ENCODE measurements at regions not wholly inside any gene's neighbourhood (a gene's known extent, or its start where the extent isn't known, plus 50 kb on each side); places are given as distances from the start of the nearest gene placed in this dataset.

- no peak for DNase-seq
- intact Hi-C loops (cut with DNase I): no loop called here
- no peaks in the 10 kb centered on the region for H3K27me3 ChIP-seq
- H3K4me3 ChIP-seq: no peak overlapping the region
- no peaks in the 10 kb centered on the region for H3K36me3 ChIP-seq (replicated peaks in 1 of 2)
- H3K27ac ChIP-seq: no peak overlapping the region
- H3K9me3 ChIP-seq (replicated peaks in 1 of 3): no peaks in the 10 kb centered on the region
- H3K4me1 ChIP-seq (replicated peaks in 1 of 2): no peaks in the 10 kb centered on the region
- WGBS, 4 donors: 79 to 85% (median 83%) methylated on average over 8 of the region's 8 CpGs
- TF ChIP-seq POLR2A (IDR thresholded peaks at IDR 0.05) (no peak), CTCF (IDR thresholded peaks at IDR 0.05) (no peak)
Measured at GRCh38 chr2:19728125-19728524, 173.7 kb downstream of the TTC32 start.

- WGBS, 4 donors: 66 to 93% (median 86%) methylated on average over 4 of the region's 4 CpGs
- intact Hi-C loops (cut with DNase I): no loop called here
- no peak for TF ChIP-seq CTCF (IDR thresholded peaks at IDR 0.05)
- TF ChIP-seq POLR2A (IDR thresholded peaks at IDR 0.05): no peak
Measured at GRCh38 chr2:19725392-19725791, 176.4 kb downstream of the TTC32 start.

GRCh38 chr2:19723021-19723420 is 178.8 kb downstream of the TTC32 start:
- TF ChIP-seq POLR2A (IDR thresholded peaks at IDR 0.05) (no peak), CTCF (IDR thresholded peaks at IDR 0.05) (no peak)
- Histone ChIP-seq H3K27me3 (no peaks in the 10 kb centered on the region), H3K4me1 (replicated peaks in 1 of 2) (no peaks in the 10 kb centered on the region), H3K4me3 (no peak overlapping the region), H3K36me3 (replicated peaks in 1 of 2) (no peaks in the 10 kb centered on the region), H3K9me3 (replicated peaks in 1 of 3) (no peaks in the 10 kb centered on the region), H3K27ac (no peak overlapping the region)
- 79 to 86% (median 80%) methylated on average over 5 to 7 of the region's 7 CpGs for WGBS, 4 donors
- intact Hi-C loops (cut with DNase I): no loop called here
- DNase-seq: no peak

More at GRCh38 chr2:19725392-19725791, 176.4 kb downstream of the TTC32 start:
- H3K4me3 ChIP-seq: no peak overlapping the region
- H3K27ac ChIP-seq: no peak overlapping the region
- H3K9me3 ChIP-seq (replicated peaks in 1 of 3): no peaks in the 10 kb centered on the region
- H3K27me3 ChIP-seq: no peaks in the 10 kb centered on the region
- H3K36me3 ChIP-seq (replicated peaks in 1 of 2): no peaks in the 10 kb centered on the region
- no peak for DNase-seq
- H3K4me1 ChIP-seq (replicated peaks in 1 of 2): no peaks in the 10 kb centered on the region

- 62 to 73% (median 69%) methylated on average over 3 of the region's 3 CpGs for WGBS, 4 donors
- no peaks in the 10 kb centered on the region for H3K36me3 ChIP-seq (replicated peaks in 1 of 2)
- no peaks in the 10 kb centered on the region for H3K4me1 ChIP-seq (replicated peaks in 1 of 2)
- intact Hi-C loops (cut with DNase I): no loop called here
- no peak for TF ChIP-seq CTCF (IDR thresholded peaks at IDR 0.05)
- TF ChIP-seq POLR2A (IDR thresholded peaks at IDR 0.05): no peak
- H3K9me3 ChIP-seq (replicated peaks in 1 of 3): no peaks in the 10 kb centered on the region
- DNase-seq: no peak
- no peak overlapping the region for H3K4me3 ChIP-seq
- no peaks in the 10 kb centered on the region for H3K27me3 ChIP-seq
- no peak overlapping the region for H3K27ac ChIP-seq
Measured at GRCh38 chr2:19722531-19722971, 179.2 kb downstream of the TTC32 start.

Data from adrenal gland (tissue), 9 donors.